SIG-M5 treated with dmso at 0.1 percent for 504 hours (cell line): ENCODE measurements at regions not wholly inside any gene's neighbourhood (a gene's known extent, or its start where the extent isn't known, plus 50 kb on each side); places are given as distances from the start of the nearest gene placed in this dataset.
"Not testable (repeated sequence)": the region's sequence is repeated elsewhere in the genome, so short reads cannot be mapped to it uniquely, and the experiment has no call there.

Experiments
- DNase-seq: peaks from one replicate; lab custom pipeline; 2025; ENCODE audit not compliant: unreplicated experiment; lab: John Stamatoyannopoulos, UW

DNA sequence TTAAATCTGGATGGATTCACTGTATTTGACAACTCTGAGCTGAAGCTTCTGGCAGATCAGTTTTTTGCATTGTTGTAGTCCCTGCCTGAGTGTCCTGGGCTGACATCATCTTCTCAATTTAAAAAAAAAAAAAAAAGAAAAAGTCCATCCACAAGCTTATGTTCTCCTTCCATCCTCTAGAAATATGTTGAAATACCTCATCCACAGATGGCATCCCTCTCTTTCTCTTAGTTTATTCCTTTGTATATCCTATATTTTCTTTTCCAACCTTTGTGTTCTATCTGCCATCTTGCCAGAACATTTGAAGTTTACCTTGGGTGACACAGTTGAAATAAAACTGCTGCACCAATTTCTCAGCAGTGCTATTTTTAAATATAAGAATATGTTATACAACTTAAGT is 184.4 kb upstream of the PKN2 start:
- no peak for DNase-seq

DNA sequence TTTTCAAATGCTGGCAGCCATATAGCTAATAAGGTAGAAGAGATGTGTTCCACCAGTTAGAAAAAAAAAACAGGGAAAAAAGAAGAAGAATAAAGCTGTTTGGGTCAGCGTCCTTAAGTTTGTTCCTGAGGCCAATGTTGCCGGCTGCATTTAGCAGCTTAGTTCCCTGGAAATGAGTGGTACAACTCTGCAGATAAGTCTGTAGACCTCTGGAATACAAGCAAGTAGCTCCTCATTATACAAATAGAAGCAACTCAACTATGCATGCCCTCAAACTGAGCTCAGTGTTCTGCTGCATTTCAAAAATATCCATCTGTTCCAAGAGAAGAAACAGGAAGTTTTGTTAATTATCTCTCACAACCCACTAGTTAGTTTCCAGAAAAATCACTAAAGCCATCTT is 181.2 kb upstream of the PKN2 start:
- DNase-seq: no peak

DNA sequence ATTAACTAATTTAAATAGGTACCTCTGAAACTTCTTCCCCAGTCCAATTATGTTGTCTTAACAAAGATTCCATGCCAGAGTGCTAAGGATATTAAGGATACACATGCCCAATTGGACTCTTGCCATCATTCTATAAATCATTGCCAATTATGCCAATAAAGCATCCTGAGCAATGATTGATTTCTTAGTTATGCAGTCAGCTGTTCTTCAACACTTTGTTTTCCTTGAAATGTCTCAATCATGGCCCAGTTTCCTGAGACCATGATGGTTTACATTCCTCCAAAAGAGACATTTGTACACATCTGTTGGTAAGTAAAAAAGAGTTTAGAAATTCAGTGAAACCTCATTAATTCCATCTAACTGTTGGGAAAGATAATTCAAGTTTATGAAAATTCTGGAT is 180.4 kb upstream of the PKN2 start:
- no peak for DNase-seq

DNA sequence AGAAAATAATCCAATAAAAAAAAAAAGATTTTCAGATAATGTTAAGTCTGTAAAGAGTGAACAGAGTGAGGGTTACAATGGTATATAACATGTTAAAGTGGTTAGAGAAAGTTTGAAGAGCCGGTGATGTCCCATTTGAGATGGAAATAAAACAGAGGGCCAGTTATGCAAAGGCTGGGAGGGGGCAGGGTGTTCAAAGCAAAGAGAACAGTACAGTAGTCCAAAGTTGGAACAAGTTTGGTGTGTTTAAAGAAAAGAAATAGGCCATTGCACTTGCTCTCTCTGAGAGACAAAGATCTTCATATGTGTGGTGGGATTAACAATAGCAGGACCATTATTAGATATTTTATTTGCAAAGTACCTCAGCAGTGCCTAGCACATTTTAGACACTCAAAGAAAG is 179.5 kb upstream of the PKN2 start:
- DNase-seq: no peak

DNA sequence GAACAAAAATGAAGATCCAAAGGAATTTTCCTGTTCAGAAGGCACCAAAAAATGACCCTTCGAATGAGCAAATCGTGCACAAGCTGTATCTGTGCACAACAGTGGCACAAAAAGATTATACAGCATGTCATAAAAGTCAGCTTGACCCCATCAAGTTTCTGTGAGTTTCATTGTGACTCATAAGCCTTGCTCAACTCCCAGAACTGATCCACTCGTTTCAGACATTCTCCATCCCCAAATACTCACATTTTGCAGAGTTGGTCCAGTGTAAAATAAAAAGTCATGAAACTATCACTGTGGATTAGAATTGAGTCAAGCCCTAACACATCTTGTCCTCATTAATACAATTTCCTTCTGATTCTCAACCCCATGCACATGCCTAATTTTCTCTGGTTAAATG is 174.7 kb upstream of the PKN2 start:
- no peak for DNase-seq

DNA sequence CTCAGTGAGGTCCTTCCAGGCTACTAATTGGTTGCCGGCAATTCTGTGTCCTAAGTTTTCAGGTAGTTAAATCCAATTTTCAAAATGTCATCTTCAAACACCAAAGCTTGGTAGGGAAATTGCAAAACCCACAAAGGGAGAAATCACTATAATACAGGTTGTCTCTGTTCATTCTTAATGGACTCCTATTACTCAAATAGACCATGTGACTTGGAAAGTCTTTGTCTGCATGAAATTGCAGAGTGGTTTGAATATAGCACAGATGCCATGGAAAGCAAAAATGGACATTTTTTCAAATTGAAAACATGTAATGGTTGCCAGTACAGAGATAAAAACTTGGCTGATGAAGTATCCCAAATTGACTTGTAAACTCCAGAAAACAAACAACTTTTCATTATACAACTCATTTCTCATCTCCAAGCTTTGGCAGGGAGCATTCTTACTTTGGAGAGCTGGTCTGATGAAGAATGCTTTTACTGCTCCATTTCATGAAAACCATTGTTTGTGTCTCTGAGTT is 169.5 kb upstream of the PKN2 start:
- no peak for DNase-seq

DNA sequence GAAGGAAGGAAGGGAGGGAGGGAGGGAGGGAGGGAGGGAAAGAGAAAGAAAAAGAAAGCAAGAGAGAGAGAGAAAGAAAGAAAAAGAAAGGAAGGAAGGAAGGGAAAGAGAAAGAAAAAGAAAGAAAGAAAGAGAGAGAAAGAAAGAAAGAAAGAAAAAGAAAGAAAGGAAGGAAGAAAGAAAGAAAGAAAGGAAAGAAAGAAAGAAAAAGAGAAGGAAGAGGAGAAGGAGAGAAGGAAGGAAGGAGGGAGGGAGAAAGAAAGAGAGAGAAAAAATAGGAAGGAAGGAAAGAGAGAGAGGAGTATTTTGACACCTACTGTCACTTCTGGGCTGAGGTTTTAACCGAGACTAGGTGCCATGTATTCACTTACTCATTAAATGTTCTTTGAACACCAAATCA is 166.6 kb upstream of the PKN2 start:
- not testable (repeated sequence) for DNase-seq

DNA sequence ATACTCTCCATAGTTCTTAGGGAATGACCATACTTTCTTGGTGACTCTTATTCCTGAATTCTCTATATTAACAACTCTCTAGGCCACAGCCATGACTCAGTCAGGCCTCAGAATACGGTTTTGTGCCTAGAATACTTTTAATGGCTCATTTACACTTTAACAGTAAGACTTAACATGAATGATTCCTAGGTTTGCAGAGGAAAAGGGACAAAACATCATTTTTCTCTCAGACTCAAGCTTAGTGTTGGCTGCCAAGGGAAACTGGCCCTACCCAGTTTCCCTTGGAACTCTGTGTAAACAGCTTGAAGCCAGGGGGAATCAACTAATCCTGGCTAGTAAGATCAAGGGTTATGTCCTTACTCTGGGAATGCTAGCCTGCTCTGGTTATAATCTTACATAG is 164.9 kb upstream of the PKN2 start:
- DNase-seq: no peak

DNA sequence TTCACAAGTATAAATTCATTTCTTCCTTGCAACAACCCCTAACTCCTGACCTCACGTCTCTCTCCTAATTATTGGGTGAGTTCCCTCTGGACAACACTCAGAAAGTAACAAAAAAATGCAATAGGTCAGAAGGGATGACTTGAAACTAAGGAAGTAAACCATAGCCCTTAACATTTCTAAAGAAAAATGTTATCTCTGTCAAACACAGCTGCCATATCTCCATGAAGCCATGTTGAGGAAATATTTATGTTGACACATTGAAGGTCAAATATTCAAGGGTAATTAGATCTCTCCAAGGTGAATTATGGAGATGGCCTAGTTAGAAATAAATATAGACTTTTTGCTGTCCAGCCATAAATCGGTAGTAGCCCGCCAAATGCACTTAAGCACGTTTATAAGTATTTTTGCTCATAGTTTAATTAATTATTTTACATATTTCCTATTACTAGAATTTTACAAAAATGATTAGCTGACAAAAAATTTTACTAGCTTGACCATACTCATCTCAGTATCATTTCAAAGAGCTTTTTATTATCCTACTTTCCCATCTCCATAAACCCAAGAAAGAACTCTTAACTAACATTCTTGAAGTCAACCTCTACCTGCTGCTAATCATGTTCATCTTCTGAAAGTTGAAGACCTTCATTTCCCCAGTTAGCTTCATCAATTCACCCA is 160.1 kb upstream of the PKN2 start:
- DNase-seq: no peak

DNA sequence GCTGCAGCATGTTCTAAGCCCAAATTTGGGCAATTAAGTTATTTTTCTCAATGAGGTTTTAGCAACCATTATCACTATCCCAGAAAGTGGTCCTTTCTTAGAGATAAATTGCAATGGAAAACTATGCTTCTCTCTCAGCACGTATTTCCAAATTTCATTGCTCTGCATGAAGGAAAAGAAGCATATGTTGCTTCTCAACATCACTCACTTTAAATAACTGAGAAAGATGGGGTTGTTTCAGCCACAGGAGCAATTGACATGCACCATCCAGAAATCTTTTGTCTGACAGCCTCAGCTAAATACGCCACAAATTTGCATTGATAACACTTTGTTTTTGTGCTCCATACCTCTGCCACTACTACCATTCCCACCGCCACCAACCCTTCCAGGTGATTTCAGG is 157.6 kb upstream of the PKN2 start:
- no peak for DNase-seq

DNA sequence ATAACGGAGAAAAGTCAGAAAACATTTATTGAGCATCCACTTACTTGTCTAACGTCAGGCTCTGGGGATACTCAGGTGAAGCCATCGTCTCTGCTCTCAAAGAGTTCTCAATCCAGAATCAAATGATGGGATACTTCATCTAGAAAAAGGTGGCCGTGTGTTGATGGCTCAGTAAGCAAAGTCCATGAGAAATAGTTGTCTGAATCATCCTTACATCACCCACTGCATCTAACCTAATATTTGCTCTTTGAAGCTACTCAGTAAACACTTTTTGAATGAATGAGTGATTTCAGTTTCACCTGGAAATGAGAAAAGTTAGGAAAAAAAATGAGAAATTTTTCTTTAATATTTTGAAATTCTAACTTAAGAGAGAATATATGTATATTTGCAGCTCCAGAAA is 155.3 kb upstream of the PKN2 start:
- no peak for DNase-seq

DNA sequence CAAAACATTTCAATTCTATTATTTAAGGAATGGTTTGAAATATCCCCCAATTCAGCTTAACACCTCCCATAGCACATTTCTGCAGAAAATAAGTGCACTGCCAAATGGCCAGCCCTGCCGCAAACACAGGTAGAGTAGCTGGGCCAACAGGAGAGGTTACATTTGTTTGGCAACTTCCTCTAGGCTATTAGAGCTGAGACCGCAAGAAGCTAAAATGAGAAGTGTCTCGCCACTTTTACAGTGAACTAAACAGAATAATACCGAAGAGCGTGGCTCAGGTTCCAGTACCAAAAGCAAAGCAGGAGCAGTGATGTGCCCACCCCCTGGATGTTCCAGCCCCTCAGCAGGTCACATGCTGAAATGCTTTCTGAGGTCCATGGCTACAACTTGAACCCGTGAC is 154.5 kb upstream of the PKN2 start:
- no peak for DNase-seq

DNA sequence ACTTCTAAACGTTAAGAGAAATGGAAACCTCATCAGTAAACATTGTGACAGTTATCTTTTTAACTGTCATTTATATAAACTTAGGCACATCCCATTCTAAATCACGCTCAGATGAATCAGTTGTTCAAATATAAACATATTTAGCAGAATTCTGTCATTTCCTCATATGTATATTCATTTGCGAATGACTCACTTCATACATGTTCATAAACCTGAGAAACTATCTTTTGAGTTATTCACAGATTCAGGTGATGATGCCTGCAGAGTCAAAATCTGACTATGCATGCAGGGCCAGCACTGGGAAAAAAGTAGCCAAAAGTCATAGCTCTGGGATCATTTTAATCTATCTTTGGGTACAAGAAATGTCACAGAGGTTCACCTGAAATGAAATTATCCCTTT is 153.8 kb upstream of the PKN2 start:
- no peak for DNase-seq

DNA sequence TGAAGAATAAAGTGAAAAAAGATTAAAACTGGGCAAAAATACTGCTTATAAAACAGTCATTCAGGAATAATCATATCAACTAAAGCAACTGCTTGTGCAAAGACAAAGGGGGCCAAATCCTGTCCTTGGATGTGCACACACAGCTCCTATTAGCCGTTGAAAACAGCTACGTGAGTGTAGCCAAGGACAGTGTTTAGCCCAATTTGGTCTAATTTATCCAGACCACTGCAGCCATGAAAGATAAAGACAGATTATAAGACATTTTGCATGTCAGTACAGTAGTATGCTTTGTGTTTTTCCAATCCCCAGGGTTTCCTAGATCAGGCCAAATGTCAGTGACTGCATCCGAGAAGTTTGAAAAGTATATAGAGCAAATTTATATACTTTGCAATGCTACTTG is 146.3 kb upstream of the PKN2 start:
- DNase-seq: no peak

DNA sequence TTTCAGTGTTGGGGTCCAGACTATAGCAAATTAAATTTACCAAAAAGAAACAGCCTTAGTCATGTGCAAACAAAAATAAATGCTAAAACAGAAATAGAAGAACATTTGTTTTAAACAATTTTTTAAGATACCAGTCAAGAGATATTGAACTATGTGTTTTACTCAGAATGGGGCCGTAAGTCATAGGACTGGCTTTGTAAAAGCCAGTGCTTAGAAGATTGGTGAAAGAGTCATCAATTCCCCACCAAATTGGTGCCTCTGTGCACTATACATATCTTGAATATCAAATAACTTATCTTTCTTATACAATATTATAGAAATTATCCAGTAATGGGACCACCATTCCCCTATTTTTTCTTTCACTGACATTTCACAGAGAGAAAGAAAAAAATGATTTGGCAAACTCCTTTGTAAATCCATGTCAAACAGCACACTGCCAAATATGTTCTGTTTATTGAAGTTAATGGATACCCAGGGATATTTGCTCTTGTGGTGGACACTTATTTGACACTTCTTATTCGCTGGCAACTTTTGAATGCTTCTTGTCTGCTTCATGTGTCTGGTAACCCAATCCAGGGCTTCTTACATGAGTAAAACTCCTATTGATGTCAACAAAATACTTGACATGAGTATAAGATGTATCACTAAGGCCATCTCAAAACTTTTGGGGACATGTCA is 145.7 kb upstream of the PKN2 start:
- DNase-seq: no peak

DNA sequence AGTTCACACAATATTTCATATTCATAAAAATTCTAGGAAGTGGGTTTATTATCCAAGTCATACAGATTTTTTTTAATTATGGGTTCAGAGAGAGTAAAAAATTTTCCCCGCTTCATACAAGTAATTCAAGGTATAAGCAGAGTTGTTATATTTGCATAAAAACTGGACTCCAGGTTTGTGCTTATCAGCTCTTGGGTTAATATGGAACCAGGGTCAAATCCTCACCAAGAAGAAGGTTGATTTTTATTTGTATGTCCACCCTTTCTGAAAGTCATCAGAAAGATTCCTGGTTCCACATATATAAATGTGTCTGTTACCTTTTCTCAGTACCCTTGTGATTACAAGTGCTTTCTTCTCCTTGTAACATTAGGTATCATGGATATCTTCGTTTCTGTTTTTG is 143.8 kb upstream of the PKN2 start:
- DNase-seq: no peak

DNA sequence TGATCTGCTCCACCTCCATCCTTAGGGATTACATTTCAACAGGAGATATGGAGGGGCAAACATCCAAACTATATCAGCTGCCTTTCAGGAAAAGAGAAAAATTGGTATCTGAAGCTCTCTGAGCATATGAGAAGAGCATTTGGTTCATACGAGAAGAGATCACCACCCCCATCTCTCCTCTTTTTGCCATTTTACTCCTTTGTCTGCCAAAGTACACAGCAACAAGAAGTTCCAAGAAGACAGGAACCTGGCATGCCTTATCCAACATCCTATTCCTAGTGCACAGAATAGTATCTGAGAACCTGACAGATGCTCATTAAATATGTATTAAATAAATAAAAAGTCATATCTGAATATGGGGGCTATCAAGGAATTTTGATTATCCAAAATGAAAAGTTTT is 142.5 kb upstream of the PKN2 start:
- DNase-seq: no peak

DNA sequence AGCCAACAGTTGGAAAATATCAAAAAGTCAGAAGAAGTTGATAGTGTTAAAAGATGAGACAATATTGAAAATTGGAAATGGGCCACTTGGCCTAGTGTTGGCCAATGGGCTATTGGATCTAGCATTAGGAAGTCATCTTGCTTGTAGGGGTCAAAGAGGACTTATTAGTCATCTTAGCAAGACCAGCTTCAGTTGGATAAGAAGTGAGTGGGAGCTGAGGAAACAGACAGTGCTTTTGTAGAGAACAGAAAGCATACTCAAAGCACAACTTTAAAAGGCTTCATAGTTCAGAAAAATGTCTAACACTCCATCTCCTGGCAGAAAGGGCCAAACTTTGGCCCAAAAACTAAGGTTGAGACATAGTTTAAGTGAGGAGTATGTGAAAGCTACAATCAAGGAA is 139.9 kb upstream of the PKN2 start:
- DNase-seq: no peak

DNA sequence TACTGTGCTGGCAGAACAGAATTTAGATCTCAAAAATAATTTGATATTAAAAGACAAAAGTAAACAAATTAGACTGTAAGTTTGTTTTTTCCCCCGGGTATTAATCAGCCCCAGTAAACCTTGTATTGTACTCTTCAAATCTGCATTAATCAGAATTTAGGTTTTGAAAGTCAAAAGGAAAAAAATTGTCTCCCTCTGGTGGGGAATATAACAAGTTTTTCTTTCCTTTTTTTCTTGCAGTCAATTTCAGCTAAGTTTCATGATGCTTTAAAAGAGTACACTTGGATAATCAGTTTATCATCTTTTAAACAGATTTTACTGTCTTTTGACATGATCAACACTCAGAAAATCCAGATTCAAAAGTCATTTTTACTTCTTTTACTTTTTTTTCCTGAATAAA is 134.5 kb upstream of the PKN2 start:
- peak; percentile 1 for DNase-seq

DNA sequence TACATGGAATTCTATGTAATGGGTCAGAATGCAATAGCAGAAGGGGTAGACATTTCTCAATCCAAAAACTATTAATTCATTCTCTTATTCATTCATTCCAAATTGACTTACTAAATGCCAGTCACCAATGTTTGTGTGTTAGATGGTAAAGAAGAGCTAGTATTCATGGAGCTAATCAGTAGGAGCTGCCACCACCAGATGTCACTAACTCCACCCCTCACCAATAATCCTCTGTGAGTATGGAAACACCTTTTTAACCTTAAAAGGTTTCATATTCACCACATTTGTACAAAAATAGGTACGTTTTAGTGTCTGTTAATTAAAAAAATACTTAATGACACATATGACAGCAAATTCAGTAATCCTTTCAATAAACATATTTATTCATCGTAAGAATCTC is 131.8 kb upstream of the PKN2 start:
- peak; percentile 0 for DNase-seq

DNA sequence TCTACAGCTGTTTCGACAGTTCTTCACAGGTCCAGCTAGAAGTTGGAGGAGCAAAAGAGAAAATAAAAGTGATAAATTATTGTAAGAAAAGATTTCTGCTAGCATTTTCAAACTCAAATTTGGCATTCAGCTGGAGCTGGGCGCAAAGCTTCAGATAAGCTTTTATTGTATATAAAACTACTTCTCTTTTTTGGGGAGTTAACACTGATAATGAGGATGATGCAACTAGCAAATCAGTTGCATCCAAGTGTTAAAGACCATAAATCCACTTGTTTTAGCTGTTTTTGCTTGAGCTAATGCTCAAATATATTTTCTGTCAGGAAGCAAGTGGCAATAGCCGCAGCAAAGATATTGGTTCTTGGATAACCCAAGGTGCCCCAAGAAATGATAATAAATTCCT is 127.1 kb upstream of the PKN2 start:
- DNase-seq: no peak

DNA sequence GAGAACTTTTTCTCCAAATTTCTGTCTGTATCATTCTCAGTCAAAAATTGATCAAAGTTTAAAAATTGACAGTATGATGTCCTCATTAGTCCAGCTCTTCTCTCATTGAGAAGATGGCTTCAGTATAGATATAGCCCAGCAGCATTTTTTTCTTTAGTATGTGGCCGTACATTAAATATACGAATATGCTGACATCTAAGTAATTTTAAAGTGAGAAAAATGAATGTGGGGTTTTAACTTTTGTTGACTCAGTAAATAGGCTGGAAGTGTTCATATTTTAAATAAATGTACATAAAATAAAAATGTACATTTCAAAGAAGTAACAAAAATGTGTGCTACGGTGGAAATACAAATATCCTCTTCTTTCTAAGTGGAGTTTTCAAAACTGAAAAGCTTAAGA is 123.5 kb upstream of the PKN2 start:
- DNase-seq: no peak

DNA sequence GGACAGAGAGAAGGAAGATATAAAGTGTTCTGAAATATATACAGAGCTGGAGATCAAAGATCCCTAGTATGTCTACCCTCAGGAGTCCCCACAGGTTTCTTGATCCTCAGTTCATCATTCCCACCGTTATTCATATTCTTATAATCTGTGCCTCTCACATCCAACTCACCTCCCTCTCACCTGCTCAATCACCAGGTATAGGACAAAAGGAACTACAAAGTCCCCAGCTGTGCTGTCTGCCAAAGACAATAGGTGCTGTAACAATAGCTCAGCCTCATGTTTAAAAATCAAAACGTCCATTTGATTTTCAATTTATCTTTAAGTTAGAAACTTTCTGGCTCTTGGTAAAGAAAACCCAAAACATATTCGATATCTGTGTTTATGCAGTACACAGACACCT is 121.1 kb upstream of the PKN2 start:
- no peak for DNase-seq
